AML-193 (cell line): ENCODE measurements at regions not wholly inside any gene's neighbourhood (a gene's known extent, or its start where the extent isn't known, plus 50 kb on each side); places are given as distances from the start of the nearest gene placed in this dataset.

Source experiments
- DNase-seq, 2 experiments: peaks; one replicate each; lab custom pipeline; 2025; lab: John Stamatoyannopoulos, UW

DNA sequence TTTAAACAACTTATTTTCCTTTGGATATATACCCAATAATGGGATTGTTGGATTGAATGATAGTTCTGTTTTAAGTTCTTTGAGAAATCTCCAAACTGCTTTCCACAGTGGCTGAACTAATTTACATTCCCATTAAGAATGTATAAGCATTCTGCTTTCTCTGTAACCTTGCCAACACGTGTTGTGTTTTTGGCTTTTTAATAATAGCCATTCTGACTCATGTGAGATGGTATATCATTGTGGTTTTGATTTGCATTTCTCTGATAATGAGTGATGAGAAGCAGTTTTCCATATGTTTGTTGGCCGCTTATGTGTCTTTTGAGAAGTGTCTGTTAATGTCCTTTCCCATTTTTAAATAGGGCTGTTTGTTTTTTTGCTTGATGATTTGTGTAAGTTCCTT lies 155.6 kb upstream of the PITX2 start:
- DNase-seq = no peak

DNA sequence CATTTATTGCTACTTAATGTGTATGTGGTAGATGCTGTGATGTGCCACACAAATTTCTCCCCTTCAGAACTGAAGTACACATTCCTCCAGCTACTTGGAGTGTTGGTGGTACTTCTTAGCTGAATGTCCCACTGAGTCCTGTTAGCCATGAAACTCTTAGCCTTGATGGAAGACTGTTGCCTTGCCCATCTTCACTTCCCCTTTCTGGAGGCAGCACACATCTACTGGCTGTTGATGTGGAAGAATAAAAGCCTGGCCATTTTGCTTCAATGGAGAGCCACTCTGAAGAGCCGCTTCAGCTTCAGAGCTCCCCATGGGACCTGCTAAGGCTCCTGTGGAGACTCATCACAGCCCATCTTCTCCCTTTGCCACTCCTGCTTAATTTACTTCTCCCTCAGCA lies 157.7 kb upstream of the PITX2 start:
- DNase-seq = no peak

DNA sequence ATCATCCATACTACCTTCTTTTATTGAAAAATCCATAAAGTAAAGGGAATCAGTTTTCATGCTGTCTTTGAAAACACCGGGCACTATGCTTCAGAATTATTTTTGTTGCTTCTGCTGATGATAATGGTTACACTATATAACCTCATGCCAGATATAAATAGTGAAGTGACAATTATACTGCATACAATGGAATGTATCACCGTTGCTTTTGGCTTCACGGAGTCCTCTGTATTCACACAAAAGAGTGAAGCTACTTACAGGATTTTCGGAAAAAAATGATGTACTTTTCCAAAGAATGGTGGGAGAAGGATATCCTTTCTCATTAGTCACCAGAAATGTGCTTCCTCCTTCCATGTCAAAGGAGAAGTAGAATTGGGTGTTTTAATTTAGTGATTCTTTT lies 159.1 kb upstream of the PITX2 start:
- DNase-seq = no peak

DNA sequence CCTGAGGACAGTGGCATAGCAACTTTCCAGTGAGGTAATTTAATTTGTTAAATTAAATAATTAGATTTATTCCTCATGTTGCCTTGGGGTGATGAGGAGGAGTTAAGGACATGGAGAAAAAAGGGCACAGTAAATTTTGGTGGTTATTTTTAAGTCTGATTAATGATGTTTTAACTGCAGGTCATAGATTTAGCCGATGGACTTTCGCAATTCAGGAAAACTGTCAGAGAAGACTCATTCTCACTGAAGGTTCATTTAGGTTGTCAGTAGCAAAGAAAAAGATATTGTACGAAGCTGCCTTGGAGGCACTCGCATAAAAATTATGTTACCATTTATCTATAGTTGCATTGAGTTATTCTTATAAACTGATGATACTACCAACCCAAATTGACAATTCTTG lies 164.2 kb upstream of the PITX2 start:
- no peak for DNase-seq

DNA sequence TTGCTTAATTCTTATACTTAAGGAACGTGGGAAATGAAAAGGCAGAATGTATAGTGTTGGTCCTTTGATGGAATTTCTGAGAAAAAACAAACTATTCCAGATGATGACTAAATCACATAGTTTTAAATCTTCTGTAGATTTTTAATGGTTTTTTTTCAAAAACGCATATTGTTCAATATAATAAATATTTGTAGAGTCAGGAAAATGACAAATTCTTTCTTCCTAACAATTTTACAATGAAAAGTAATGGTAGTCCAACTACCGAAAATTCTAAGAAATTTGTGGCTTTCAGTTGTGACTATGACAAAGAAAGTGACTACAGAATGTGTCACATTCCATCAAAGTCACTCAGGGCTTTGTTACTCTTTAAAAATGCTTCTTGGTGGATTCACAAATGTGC lies 164.8 kb upstream of the PITX2 start:
- no peak for DNase-seq

DNA sequence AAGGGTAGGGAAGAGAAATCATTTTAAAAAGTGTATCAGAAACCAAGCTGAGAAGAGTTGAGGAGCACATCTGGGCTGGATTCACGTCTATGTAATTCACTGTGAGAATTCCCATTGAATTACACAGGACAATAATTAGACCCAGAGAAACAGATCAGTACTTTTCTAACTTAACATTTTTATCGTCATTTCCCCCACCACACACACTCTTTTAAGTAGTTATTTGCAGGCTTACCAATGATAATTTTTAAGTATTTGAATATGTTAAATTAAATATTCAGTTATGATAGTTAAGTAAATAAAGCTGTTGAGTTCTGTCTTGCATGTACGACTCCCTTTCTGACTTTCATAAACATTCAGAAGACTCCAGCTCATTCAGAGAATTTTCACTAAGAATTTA lies 165.4 kb upstream of the PITX2 start:
- DNase-seq = no peak

DNA sequence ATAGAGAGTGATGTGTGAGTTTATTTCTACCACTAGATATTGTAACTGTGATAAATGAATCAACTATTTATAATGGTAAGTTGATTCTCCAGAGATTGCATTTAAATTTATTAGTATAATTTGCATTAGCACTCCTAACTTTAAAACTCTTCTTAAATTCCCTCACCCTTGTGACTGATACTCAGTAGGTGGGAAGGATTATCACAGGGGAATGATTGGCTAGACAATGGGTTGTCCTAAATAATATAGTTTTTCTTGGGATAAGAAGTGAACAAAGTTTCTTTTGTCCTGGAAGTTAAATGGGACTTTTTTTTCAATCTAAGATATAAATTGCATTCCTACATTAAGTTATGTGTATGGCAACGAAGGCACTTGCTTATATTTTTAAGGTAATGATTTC lies 169.2 kb upstream of the PITX2 start:
- DNase-seq = no peak

DNA sequence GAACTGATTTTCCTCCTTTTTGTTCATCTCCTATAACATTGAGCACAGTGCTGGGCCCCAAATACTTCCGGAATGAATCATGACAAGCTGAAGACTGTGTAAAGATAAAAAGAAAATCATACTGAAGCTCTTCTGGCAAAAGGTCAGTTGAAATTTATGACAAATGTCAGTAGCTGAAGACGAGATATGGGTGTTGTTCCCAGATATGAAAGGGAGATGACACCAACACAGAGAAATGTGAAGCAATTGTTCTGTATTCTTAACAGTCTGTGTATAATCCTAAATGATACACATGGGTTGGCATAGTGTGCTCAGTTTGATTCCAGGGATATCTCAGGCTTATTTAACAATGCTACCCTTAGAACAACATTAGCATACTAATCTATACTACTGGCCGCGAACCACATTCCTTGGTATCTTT lies 170.5 kb upstream of the PITX2 start:
- DNase-seq = no peak

DNA sequence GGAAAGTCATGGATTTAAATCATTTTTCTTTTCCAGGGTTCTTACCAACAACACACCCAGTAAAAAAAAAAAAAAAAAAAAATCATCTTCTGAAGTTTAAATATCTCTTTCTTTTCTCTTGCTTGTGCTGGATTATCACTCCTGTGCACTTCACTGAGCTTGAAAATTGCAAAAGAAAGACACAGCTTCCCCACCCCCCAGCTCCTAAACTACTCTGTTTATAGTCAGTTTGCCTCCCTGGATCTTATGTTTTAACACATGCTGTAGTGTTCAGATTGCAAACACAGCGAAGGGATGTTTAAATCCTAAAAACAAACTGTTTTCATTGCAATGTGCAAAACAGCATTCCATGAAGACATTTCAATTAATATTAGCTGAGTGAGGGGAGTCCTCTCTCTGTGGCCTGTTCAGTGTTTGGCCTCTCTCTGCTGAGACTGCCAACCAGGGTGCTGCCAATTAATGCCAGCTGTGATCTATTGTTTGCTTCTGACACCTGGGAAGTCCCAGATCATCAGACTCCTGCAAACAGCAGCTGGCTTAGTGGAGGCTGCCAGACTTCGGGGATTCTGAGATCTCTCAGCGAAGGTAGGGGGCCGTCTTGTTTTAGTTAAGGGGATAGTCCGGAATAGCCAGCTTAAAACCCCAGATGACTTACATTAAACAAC lies 171.1 kb upstream of the PITX2 start:
- DNase-seq = no peak

DNA sequence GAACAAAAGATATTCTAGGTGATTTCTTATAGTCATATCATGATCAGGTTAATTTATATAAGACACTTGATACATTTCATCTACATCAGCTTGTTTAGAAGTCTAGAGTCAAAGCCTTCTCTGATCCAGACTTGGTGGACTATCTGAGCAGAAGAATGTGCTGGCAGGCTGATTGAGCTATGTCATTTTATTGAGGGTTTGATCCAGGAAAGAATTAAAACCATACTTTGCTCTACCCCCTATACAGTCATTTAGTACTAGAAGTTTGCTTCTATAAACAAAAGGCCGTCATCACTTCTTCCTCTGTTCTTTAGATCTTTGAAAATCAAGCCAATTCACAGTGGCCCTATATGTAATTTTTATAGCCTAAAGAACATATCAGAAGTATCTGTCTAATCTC lies 173.1 kb upstream of the PITX2 start:
- DNase-seq = no peak

DNA sequence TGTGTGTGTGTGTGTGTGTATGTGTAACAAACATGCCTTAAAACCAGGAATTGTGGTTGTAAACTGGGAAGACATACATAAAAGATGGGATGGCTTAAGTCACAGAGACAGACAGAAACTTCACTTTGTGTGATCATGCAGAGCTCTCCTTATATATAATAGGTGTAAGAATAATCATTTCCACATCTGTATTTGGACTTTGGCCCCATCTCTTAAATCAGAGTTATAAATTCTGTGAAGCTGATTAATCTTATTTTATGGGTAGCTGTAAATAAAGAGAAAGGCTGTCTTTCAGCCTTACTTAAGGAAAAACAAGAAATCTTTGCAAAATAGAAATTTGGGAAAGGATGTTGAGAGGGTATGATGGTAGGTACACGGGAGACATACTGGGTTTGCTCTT lies 174.6 kb upstream of the PITX2 start:
- DNase-seq = no peak

DNA sequence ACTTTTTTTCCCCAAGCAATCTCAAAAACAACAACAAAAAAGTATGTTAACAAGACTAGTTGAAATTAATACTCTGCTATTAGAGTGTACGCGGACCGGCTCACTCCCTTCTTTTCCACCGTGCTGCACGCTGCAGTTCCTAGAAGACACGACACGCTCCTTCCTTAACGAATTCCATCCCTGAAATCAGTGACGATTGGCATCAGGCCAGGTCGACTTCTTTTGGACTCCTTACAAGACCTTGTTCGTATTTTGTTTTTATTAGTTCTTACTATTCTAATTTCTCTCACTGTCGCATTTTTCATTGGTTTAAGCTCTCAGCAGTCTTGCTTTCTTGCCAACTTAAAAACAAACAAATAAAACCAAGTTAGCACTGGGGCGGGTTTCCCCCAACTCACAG lies 175.8 kb upstream of the PITX2 start:
- DNase-seq = no peak

DNA sequence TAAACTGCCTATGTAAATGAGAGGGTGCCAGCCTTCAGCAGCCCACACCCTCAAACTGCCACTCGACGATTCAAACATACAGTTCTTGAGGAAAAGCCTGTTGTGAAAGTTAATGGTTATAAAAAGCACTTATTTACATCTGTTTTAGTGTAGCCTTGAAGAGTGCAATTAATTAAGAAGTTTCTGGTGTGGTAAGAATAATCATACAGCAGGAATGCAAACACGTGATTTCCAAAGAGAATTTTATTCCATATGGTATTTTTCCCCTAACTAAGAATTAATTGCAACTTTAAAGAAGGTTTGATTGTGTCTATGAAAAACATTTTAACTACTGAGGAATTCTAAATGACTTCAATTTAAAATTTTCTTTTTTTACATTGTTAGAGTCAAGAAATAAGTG lies 176.3 kb upstream of the PITX2 start:
- DNase-seq = no peak

DNA sequence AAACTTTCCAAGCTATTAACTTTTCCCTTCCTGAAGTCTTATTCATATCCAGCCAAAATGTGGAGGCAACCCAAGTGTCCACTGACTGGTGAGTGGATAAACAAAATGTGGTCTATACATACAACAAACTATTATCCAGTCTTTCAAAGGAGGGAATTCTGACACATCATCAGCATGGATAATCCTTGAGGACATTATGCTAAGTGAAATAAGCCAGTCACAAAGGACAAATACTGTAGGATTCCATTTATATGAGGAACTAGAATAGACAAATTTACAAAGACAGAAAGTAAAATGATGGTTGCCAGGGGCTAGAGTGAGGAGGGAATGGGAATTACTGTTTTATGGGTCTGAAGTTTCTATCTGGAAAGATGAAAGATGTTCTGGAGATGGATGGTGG lies 178.7 kb upstream of the PITX2 start:
- no peak for DNase-seq

DNA sequence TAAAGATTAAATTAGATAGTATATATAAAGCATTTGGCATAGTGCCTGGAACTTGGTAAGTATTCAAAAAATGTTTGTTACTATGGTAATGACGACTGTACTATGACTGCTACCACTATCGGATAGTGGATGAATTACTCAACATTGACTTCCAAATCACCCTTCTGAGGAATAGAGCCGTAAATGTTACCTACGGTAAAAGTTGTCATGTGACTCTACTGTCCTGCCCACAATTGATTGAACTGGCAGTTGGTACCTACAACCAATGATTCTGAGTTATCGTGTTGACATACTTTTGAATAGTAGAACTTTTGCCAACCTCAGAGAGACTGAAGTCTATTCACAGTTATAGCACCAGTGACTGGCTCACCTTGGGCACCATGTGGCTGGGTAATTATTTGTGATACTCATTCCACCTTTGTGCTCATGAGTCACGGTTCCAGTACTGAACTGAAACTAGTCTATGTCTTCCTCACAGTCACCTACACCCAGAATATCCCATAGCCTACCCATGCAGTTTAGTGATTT lies 185.5 kb upstream of the PITX2 start:
- DNase-seq = no peak

DNA sequence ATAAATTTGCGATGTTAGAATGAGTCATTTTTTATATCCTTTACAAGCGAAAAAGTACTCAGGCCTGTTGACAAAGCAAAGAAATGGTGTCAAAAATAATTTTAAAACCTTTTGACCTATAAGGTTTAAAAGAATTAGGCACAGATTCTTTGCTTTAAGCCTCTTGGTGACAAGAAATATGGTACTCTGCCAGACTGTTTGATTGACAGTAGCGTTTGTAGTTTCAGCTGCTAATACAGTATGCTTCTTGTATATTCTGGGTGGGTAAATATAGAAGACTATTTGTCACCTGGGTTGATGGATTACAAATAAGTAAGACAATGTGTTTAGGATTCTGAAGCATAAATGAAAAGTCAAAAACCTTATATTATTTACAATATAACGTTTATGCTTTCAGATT lies 193.1 kb upstream of the PITX2 start:
- DNase-seq = no peak

DNA sequence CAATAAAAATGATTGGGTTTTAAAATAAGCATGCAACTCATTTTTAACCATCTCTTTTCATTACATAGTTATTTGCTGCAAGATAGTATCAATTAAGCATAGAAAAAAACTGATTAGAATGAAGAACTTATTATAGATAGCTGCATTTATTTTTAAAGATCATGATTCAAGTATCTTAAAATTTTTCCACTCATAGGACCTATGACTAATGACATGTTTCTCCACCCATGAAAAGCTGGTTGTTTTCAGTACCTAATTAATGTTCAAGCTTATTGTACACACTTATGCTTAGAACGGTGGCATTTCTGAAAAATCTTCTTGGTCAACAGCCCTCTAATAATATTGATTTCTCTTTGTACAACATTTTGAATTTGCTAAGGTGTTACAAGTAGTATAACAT lies 193.5 kb upstream of the PITX2 start:
- DNase-seq = no peak

DNA sequence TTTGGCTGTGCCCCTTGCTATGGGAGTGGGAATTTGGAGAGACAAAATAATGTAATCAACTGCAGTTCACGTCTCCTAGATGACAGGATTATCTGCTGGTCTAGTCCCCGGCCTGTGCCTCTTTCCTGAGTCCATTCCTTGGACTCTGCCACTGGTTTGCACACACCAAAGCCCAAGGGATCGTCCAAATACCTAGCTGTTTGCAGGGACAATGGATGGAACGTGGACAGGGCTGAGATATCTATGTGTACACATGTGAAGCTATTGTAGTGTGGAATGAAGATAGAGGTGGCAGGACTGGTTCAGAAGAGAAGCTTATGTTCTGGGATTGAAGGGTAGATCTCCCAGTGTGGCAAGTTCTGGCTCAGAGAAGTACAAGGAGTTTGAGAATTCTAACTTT lies 198.3 kb upstream of the PITX2 start:
- no peak for DNase-seq

DNA sequence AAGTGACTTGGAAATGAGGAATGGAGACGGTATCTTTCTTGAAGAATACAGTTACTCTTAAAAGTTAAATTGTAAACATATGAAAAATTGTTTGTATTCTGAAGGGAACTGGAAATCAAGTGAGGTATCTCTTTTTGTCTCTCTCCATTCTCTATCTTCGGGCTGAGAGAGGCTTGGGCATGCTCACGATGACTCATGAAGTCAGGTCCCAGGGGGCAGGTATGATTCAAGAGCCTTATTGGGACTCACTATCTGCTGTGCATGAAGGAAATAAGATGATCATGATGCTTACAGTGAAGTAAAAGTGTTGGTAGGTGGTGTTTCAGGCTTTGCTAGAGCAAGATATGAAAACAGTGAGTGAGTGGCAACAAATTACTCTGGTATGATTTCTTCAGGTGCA lies 200.4 kb upstream of the PITX2 start:
- DNase-seq = no peak

DNA sequence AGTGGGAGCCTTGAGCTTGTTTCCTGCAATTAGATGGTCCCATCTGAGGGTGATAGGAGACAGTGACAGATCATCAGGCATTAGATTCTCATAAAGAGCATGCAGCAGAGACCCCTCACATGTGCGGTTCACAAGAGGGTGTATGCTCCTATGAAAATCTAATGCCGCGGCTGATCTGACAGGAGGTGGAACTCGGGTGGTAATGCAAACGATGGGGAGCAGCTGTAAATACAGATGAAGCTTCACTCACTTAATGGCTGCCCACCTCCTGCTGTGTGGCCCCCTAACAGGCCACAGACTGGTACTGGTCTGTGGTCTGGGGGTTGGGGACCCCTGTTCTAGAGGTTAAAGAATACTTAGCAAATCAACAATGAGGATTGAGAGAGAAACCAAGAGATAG lies 201.5 kb upstream of the PITX2 start:
- no peak for DNase-seq

DNA sequence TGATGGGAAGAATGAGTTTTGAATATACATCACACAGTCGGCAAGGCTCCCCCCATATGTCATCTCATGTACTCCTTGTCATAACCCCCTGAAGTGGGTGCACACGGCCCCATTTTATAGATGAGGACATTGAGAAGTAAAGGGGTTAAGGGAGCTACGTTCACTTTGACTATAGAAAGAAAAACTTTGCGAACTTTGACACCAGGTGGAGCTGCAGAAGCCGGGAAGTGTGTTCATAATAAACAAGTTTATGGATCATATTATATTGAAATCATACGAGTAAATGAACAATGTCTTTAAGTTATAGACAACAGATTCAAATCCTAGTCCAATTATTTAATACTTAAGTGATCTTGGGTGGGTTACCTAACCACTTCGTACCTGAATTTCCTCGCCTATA lies 203.8 kb upstream of the PITX2 start:
- DNase-seq = no peak

DNA sequence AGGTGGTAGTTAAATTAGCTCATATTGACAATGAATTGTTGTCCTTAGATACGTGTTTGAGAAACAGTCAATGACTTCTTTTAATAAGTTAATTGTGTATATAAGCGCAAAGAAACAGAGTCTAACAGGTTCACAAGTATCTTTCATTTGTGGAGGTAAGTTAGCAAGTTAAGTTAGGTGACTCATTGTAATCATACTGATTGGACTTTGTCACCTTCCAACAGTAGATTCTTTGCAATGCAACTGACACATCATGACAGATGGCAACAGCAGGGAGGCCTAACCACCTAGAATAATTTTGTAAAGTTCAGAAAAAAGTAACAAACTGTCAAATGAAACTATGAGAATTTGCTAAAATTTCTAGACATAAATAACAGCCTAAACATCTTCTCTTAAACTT lies 207.6 kb upstream of the PITX2 start:
- no peak for DNase-seq

DNA sequence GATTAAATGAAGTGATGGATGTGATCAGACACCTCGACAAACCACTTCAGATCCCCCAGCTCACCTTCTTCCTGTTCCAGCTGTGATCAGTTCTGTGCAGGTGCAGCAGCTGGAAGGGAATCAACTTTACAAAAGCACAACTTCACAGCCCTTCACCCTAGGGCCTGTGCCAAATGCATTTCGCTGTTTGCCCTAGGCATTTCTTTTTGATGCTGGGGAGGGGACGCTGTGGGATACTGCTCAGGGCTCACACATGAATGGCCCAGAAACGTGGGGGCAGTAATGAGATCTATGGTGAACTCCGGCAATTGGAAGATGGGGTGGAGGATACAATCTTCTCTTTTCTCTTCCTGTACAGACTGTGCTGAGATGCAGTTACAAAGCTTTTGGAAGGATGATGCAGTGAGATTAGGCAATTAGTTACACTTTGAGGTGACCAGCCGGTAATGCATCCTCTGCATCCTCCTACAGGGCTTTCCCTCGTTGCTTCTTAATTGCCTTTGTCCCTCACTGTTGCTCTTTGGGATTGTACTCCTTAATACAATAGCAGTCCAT lies 215.1 kb upstream of the PITX2 start:
- DNase-seq = no peak

DNA sequence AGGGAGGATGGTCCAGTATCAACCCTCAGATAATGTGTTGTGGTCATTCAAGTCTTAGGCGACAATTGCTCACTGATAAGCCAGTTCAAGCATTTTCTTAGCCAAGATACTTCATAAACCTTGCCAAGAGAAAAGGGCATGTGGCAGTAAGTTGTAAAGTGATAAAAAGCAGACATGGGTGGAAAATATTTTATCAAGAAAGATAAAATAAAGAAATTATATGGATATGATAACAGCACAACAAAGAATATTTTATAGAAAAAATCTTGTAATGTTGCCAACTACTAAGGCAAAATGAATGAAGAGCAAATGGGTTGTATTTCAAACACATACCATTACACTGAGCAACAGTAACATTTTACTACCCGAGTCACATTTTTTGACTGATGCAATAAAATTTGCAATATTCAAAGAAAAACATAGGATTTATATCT lies 217.4 kb upstream of the PITX2 start:
- DNase-seq = no peak
